NCI-H2196 treated with DMSO at 0.1 percent for 48 hours (cell line): ENCODE measurements at regions not wholly inside any gene's neighbourhood (a gene's known extent, or its start where the extent isn't known, plus 50 kb on each side); places are given as distances from the start of the nearest gene placed in this dataset.
"Not testable (repeated sequence)": the region's sequence is repeated elsewhere in the genome, so short reads cannot be mapped to it uniquely, and the experiment has no call there.

ENCODE experiments used
- DNase-seq: peaks from one replicate; lab custom pipeline; 2025; ENCODE audit not compliant: unreplicated experiment; lab: John Stamatoyannopoulos, UW

DNA sequence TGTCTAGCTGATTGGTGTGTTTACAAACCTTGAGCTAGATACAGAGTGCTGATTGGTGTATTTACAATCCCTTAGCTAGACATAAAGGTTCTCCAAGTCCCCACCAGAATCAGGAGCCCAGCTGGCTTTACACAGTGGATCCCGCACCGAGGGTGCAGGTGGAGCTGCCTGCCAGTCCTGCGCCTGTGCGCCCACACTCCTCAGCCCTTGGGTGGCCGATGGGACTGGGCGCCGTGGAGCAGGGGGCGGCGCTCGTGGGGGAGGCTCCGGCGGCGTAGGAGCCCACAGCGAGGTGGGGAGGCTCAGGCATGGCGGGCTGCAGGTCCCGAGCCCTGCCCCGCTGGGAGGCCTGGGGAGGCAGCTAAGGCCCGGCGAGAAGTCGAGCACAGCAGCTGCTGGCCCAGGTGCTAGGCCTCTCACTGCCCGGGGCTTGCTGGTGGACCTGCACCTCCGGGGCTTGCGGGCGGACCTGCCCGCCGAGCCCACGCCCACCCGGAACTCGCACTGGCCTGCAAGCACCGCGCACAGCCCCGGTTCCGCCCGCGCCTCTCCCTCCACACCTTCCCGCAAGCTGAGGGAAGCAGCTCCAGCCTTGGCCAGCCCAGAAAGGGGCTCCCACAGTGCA, 51.0 kb upstream of the CDYL start:
- not testable (repeated sequence) for DNase-seq

DNA sequence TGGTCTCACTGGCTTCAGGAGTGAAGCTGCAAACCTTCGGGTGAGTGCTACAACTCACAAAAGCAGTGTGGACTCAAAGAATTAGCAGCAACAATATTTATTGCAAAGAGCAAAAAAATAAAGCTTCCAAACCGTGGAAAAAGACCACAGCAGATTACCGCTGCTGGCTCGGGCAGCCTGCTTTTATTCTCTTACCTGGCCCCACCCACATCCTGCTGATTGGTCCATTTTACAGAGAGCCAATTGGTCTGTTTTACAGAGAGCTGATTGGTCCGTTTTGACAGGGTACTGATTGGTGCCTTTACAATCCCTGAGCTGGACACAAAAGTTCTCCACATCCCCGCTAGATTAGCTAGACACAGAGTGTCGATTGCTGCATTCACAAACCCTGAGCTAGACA, 51.5 kb upstream of the CDYL start:
- DNase-seq: not testable (repeated sequence)

DNA sequence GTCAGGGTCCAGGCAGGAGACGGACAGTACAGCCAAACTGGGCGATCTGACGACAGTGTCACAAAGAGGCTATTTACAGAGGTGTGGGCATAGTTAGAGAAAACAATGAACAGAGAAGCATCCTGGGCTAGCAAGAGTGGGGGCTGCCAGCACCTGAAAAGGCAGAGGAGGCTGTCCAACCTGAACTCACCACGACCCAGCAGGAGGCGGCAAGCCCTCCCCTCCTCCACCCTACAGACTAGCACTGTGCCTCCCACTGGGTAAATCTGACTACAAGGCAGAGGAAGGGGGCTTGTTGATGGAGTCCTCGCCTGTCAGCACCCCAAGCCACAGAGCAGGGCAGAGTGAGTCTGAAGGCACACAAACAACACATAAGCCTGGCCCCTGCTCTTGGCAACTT, 52.8 kb upstream of the CDYL start:
- DNase-seq: no peak

DNA sequence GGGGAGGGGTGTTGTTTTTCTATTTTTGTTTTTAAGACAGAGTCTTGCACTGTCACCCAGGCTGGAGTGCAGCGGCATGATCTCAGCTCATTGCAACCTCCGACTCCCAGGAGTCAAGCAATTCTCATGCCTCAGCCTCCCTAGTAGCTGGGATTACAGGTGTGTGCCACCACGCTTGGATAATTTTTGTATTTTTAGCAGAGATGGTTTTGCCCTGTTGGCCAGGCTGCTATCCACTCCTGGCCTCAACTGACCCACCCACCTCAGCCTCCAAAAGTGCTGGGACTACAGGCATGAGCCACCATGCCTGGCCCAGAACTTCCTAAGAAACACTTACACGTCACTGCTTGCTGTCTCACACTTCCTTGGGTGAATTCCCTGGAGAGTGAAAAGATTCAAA, 54.8 kb upstream of the CDYL start:
- DNase-seq: not testable (repeated sequence)

DNA sequence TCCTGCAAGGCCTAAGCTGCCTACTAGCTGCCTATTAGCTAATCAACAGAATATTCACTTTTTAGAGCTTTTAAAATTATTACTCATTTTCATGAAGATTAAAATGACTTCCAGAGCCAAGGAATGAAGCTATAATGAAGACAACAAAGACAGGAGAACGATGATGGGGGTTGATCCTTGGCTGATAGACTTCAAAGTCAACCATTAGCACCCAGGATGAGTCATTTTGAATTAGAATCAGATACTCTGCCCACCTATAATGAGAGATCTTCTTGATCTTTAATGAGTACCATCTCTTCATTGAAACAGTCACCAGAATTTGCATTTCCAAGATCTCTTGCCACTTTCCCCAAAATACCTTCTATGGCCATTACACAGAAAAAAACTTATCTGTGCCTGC, 56.7 kb upstream of the CDYL start:
- DNase-seq: no peak

DNA sequence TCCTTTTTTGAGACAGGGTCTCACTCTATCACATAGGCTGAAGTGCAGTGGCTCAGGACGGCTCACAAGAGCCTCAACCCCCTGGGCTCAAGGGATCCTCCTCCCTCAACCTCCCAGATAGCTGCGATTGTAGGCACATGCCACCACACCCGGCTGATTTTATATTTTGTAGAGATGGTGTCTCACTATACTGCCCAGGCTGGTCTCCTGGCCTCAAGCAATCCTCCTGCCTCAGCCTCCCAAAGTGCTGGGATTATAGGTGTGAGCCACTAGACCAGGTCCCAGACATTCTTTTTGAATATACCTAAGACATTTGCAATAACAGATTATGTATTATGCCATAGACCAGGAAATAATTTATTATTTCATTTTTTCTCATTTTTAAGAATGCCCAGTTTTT, 58.3 kb upstream of the CDYL start:
- no peak for DNase-seq

DNA sequence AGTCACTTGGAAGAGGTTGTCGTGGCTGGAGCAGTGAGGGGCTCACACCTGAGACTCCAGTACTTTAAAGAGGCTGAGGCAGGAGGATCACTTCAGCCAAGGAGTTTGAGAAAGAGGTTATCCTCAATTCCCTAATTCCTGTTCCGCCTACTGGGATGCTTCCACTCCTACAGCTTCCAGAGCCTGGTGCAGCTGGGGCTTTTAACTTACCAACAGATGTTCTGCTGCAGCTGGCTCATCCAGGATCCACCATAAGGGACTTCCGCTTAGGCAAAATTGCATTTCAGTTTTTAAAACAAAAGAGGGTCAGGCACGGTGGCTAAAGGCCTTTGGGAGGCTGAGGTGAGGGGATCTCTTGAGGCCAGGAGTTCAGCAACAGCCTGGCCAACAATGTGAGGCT, 59.1 kb upstream of the CDYL start:
- no peak for DNase-seq

DNA sequence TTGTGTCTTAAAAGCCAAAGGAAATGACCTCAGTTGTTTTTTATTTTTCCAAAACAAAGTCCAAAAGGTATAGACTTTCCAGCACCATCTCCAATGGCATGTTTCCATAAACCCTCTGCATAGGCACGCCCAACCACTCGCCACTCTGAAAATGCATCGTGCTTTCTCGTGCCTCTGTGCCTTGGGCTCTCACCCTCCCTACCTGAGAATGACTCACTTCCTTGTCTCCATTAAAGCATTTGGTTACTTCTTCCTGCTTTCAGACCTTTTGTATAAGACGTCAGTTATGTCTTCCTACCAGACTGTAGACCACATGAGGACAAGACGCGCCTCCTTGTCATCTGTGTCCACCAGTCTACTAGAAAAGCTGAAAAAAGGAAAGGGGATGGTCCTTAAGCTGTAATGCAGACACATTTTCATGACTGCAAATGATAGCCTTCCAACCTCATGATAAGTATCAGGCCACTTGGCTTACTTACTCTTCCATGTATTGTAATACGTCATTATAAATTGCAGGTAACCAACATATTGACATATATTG, 61.2 kb upstream of the CDYL start:
- DNase-seq: no peak

DNA sequence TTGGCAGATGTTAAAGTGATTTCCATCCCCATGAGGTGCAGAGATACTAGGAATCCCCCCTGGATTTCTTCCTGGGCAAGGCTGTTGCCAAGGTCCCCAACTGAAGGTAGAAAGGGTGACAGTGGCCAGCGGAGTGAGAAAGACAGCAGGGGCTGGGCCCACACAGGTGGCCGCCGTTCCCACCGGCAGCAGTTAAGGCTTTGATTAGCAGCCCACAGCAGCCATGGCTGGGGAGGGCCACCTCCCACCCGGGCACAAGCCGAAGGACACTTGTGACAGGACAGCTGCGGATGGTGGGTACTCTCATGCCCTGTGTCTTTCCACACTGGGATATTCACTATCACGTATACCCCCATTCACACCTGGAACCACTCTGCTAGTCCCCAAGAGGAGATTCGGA, 63.9 kb upstream of the CDYL start:
- no peak for DNase-seq

DNA sequence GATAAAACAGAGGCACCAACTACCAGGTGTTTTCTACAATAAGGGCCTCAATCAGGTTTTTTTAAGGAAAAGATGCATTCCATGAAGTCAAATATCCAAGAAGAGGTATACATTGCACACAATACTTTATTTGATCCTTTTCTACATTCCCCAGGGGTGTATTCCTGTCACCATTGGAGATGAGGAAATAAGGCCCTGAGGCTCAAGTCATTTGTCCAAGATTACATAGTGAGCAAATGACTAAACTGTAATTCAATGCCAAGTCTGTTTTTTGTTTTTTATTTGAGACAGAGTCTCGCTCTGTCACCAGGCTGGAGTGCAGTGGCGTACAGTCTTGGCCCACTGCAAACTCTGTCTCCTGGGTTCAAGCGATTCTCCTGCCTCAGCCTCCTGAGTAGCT, 69.2 kb upstream of the CDYL start:
- no peak for DNase-seq

DNA sequence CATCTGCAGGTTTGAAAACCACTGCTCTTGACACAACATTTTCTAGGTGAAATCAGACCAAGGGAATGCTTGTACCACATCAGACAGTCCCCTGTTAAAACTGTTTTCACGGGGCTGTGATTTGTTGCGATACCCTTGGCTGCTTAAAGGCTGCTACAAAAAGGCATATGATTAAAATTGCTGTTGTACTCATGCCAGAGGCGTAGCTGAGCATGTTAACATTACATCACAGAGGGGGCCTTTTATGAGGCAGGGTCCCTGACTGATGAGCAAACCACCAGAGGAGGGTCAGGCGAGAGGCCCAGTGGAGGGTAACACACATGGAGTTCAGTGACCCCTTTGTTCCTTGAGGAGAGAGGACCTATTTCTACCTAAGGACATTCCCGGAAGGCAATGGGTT, 70.4 kb upstream of the CDYL start:
- no peak for DNase-seq

DNA sequence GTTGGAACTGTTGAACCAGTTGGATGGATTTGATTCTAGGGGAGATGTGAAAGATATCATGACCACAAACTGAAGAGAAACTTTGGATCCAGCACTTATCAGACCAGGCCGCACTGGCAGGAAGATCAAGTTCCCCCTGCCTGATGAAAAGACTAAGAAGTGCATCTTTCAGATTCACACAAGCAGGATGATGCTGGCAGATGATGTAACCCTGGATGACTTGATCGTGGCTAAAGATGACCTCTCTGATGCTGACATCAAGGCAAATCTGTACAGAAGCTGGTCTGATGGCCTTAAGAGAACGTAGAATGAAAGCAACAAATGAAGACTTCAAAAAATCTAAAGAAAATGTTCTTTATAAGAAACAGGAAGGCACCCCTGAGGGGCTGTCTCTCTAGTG, 72.8 kb upstream of the CDYL start:
- DNase-seq: no peak

DNA sequence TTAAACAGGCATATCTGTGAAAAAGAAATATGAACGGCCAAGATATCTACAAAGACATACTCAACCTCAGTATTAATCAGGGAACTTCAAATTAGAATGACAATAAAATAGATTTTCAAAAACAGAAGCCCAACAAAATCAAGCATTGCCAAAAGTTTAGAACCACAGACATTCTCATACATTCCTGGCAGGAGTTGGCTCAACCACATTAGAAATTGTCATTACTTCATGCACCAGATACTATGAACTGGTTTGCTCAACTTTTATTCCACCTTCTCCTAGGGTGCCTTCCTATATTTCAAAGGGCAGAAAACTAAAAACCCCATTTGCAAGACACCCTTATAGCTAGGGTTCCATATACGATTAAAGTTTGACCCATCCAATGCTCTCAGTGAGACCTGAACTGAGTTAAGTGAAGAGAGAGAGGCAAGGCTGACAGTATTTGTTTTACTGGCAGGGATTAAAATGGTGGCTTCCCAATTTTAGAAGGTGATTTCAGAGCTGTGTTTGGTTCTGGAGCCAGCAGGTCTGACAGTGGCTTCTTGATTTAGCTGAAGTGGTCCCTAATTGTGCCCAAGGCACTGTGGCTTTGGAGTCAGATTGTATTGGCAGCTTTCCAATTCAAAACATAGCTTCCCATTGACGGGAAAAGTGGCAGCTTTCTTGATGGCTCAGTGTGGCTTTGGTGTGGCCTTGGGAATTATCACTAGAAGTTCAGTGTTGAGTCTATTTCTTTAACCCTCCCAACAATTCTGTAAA, 77.1 kb upstream of the CDYL start:
- DNase-seq: no peak

DNA sequence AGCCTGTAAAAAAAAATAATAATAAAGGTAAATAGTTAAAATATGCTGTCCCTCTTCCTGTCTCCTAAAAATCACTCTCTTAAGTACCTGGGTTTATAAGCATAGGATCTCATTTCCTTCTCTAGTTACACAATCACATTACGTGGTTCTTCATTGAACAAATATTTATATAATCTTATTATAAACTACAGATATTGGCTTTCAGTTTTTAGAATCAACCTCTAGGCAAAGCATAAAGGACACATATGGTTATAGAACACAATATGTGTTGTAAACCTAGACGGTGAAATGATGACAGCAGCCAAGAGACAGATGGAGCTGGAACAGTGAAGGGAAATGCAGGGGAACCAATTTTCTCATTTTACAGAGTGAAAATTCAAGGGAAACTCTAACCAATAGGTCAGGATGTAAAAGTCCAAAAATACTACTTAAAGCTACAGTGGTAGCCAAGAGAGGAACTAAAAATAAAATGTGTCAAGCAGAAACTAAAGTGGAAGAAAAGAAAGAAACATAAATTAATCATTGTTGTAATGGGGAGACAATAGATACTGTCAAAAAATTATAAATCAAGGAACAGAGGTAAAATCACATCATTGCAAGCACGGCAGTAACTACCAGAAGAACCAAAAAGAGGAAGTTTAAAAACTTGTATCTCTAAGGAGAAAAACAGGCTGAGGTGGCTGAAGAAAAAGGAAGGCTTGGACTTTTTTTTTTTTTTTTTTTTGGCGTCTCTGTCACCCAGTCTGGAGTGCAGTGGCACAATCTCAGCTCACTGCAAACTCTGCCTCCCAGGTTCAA, 82.8 kb upstream of the CDYL start:
- DNase-seq: no peak

DNA sequence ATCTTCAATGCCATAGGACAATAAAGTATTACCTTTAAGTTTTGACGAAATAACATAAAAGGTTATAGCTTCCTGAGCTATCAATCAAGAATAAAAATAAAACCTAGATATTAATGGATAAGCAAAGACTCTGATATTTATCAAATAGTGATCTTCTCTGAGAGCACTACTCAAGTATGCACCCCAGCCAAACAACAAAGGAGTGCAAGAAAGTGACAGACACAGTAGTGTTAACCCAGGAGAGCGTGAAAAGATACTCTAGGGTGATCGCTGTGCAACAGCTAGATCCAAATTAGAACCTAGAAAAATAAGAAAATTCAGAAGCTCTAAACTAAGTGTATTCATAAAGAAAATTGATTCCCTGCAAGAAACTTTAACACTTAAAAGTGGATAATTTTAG, 83.5 kb upstream of the CDYL start:
- DNase-seq: no peak

DNA sequence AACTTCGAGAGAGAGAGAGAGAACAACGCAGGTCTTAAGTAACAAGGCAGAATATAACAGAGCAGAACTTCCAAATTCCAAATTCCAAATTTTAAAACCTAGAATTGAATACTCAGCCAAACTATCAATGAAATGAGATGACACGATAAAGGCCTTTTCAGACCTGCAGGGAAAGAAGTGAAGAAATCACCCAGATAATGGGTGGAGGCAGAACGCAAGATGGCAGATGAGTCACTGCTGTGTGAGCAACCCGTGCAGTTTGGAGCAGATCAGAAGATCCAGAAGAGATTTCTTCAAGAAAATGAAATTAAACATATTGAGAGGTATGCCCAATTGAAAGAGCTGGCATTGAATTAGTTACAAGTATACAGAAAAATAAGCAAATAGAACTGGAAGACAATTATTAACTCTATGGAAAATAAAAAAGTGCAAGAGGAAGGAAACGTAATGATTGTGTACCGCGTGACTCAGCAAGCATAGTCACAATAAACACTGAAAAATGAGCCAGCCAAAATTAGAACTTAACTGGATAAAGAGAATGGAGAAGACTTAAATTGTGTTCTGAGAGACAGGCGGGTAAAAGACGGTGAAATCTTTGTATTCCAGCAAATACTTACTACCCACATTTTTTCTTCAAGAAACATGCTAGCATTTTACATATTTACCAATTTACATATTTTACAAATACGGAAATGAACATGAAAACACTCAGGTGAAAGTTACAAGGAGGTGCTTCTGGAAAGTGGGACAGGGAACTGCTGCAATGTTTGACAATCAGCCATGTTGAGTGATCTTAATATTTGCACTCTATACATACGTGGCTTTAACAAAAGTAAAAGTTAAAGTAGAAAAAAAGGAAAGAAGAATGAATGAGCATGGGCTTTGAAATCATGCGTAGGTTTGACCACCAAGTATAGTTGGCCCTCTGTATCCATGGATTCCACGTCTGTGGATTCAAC, 87.9 kb upstream of the CDYL start:
- no peak for DNase-seq

DNA sequence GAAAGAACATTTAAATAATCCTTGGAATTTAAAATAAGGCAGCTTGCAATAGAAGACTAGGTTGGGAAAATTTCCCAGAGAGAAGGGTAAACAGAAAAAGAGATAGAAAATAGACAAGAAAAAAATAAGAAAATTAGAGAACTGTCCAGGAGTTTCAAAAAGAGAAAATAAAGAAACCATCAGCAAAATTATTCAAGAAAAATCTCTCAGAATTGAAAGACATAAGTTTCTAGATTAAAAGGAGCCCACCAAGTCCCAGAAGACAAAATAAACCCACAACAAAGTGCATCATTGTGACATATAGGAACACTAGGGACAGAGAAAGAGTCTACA, 88.6 kb upstream of the CDYL start:
- DNase-seq: no peak

DNA sequence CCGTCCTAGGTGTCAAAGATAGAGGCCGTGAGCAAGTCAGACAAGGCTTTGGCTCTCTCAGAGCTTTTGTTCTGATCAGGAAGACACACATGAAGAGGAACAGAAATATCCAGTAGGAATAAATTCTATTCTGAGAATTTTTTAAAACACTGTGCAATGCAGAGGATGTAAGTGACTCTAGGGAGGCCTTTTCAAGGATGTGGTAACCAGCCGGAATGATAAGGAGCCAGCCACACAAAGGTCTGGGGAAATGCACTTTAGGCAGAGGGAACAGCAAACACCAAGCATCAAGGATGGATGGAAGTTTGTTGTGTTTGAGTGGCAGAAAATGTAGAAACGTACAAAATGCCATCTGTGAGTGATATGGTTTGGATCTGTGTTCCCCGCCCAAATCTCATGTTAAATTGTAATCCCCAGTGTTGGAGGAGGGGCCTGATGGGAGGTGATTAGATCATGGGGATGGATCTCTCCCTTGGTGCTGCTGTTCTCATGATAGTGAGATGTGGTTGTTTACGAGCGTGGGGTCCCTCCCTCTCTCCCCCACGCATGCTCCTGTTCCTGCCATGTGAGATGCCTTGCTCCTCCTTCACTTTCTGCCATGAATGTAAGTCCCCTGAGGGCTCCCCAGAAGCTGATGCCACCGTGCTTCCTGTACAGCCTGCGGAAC, 93.6 kb upstream of the CDYL start:
- no peak for DNase-seq

DNA sequence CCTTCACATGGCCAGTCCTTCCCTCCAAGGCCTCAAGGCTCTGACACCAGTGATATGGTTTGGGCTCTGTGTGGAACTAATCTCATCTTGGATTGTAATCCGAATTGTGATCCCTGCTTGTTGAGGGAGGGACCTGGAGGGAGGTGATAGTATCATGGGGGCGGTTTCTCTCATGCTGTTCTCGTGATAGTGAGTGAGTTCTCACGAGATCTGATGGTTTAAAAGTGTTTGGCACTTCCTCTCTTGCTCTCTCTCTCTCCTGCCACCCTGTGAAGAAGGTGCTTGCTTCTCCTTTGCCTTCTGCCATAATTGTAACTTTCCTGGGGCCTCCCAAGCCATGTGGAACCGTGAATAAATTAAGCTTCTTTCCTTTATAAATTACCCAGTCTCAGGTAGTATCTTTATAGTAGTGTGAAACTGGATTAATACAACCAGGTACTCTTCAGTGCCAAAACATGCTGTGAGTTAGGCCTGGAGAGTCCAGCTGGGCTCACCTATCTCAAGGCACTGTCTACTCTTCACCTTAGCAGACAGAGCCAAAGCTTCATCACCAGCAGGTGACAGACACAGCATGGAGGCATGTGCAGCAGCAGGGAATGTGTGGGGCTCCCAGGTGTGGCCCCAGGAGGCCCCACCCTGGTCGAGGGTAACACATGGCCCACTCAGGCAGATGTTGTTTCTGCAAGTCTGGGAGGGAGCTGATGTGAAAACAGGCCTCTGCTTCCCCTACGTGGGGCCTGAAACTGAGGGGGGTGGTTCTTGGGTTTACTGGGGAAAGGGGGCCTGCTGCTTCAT, 97.5 kb upstream of the CDYL start:
- no peak for DNase-seq

DNA sequence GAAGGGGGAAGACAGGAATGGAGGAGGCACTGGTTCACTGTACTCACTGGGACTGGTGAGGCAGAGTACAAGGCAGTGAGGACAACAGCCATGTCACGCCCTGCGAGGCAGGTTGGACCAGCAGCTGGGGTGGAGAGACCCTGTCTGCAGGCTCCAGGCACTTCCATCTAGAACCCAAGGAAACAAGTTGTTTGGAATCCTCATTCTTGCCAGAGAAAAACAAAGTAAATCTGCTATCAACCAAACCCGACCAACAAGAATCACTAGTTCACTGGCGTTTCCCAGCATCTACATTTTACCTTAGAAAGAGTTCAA, 98.5 kb upstream of the CDYL start:
- no peak for DNase-seq
